Breast epithelium (tissue), 4 donors: ENCODE measurements at regions not wholly inside any gene's neighbourhood (a gene's known extent, or its start where the extent isn't known, plus 50 kb on each side); places are given as distances from the start of the nearest gene placed in this dataset.

Source experiments
- DNase-seq, 2 donors: peaks; one replicate each; pipeline ENCODE4 v3.0.0-alpha.2; 2019; ENCODE audit warnings: low spot score in 2 of 2
- H3K27ac ChIP-seq, 2 donors: fragments of 200-600 bp; sonication (generic) in 1 of 2; one replicate each; pipeline ENCODE4 v1.5.1; 2016 to 2019; ENCODE audit warnings: mild to moderate bottlenecking in 1 of 2
- H3K27me3 ChIP-seq, 2 donors: fragments of 200-600 bp; sonication (generic) in 1 of 2; one replicate each; pipeline versions ENCODE4 v1.5.1 to v1.6.0; 2017 to 2019; ENCODE audit warnings: control low read depth in 1 of 2, mild to moderate bottlenecking in 1 of 2
- H3K36me3 ChIP-seq: fragments of 200-600 bp; one replicate; pipeline ENCODE4 v1.5.1; 2019
- H3K4me1 ChIP-seq, 2 donors: fragments of 200-600 bp; sonication (generic); one replicate each; pipeline ENCODE4 v1.5.1; 2016 to 2019; ENCODE audit warnings: control low read depth in 1 of 2
- H3K4me3 ChIP-seq, 3 donors: fragments of 200-600 bp; sonication (generic); 1 replicate in 2 of 3; 2 replicates in 1 of 3; pipeline ENCODE4 v1.5.1; 2016 to 2019; ENCODE audit warnings: mild to moderate bottlenecking in 3 of 3, moderate library complexity in 2 of 3
- H3K9me3 ChIP-seq, 2 donors: fragments of 200-600 bp; sonication (generic) in 1 of 2; one replicate each; pipeline ENCODE4 v1.5.1; 2016 to 2019; ENCODE audit warnings: control low read depth in 1 of 2
- CTCF ChIP-seq, 3 donors: fragments of 450-650 bp; IDR thresholded peaks; one replicate each; pipeline ENCODE4 v1.5.1; 2016 to 2017; ENCODE audit warnings: antibody characterized with exemption in 3 of 3, mild to moderate bottlenecking in 3 of 3, moderate library complexity in 3 of 3
- POLR2A ChIP-seq: fragments of 450-650 bp; IDR thresholded peaks from one replicate; pipeline ENCODE4 v1.6.1; 2016; ENCODE audit warnings: antibody characterized with exemption, mild to moderate bottlenecking, moderate library complexity
- POLR2AphosphoS5 ChIP-seq, 3 donors: sonication (generic); formaldehyde crosslinking; IDR thresholded peaks; one replicate each; pipeline ENCODE4 v1.6.1; 2017; ENCODE audit warnings: antibody characterized with exemption in 3 of 3
- intact Hi-C: fragments of 100-400 bp; cut with DNase I; formaldehyde crosslinking; loops from one replicate; pipeline ENCODE4 v1.15.1; 2023; ENCODE audit warnings: low total_unique reads

GRCh38 chr4:156309031-156309430 is 355.4 kb upstream of the CTSO start:
- Histone ChIP-seq H3K4me1 (no peaks in the 10 kb centered on the region), H3K9me3 (no peaks in the 10 kb centered on the region), H3K4me3 (no peak overlapping the region), H3K27ac (no peak overlapping the region), H3K27me3 (no peaks in the 10 kb centered on the region), H3K36me3 (no peaks in the 10 kb centered on the region)
- TF ChIP-seq POLR2A = no peak
- no peak for TF ChIP-seq CTCF (IDR thresholded peaks at IDR 0.05)
- TF ChIP-seq POLR2AphosphoS5 (IDR thresholded peaks at IDR 0.05) = no peak
- intact Hi-C loops = no loop called here
- DNase-seq = no peak

DNA sequence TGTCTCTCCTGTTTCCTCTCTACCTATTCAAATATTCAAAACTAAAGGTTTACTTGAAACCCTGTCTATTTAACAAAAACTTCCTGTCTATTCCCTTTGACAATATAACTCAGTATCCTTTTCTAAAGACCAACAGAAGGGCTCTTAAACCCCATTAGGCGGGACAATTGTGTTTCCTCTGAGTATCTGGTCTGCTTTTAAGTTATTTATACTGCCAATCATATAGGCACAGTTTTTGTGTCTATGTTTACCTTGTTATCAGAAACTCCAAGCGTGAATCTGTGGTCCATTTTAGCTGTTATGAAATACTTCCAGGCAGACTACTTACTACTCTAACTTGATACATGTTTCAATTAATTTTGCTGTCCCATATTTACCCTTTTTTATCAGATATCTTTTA is 350.0 kb upstream of the CTSO start:
- Histone ChIP-seq H3K4me3 (no peak overlapping the region), H3K9me3 (no peaks in the 10 kb centered on the region), H3K36me3 (no peaks in the 10 kb centered on the region), H3K27ac (no peak overlapping the region), H3K4me1 (no peaks in the 10 kb centered on the region), H3K27me3 (no peaks in the 10 kb centered on the region)
- TF ChIP-seq CTCF (IDR thresholded peaks at IDR 0.05) (no peak), POLR2AphosphoS5 (IDR thresholded peaks at IDR 0.05) (no peak), POLR2A (no peak)
- no peak for DNase-seq
- intact Hi-C loops = no loop called here

DNA sequence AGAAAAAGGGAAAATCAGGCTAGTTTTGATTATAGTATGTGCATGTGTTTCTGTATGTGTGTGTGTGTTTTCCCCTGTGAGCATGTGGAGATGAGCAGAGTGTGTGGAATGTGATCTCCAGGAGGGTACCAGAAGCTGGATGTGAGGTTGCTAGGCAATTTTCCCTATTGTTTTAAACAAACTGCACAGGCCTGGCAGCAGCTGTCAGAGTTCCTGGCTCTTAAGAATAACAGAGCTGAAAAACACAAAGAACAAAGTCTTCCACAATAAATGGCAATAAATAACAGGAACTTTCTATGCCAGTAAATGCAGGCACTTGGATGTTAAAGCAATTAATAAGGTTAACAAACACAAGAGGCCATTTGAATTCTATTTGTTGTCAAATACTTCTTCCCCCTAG is 344.6 kb upstream of the CTSO start:
- DNase-seq = no peak

GRCh38 chr4:156295676-156296195 is 342.1 kb upstream of the CTSO start:
- Histone ChIP-seq H3K27me3 (no peaks in the 10 kb centered on the region), H3K36me3 (no peaks in the 10 kb centered on the region), H3K4me1 (no peaks in the 10 kb centered on the region), H3K9me3 (no peaks in the 10 kb centered on the region), H3K4me3 (no peak overlapping the region), H3K27ac (no peak overlapping the region)
- TF ChIP-seq POLR2AphosphoS5 (IDR thresholded peaks at IDR 0.05) (no peak), POLR2A (no peak), CTCF (IDR thresholded peaks at IDR 0.05) (no peak)
- no peak for DNase-seq
- intact Hi-C loops = no loop called here

More for the DNA sequence above, 344.6 kb upstream of the CTSO start:
- Histone ChIP-seq H3K27me3 (no peaks in the 10 kb centered on the region), H3K4me3 (no peak overlapping the region), H3K27ac (no peak overlapping the region), H3K9me3 (no peaks in the 10 kb centered on the region), H3K36me3 (no peaks in the 10 kb centered on the region), H3K4me1 (no peaks in the 10 kb centered on the region)
- intact Hi-C loops = no loop called here
- TF ChIP-seq POLR2AphosphoS5 (IDR thresholded peaks at IDR 0.05) (no peak), CTCF (IDR thresholded peaks at IDR 0.05) (no peak), POLR2A (no peak)

- no peak overlapping the region for H3K4me3 ChIP-seq
- no peaks in the 10 kb centered on the region for H3K9me3 ChIP-seq
- no peak for DNase-seq
- TF ChIP-seq POLR2A (no peak), POLR2AphosphoS5 (IDR thresholded peaks at IDR 0.05) (no peak), CTCF (IDR thresholded peaks at IDR 0.05) (no peak)
- H3K27me3 ChIP-seq = no peaks in the 10 kb centered on the region
- no peaks in the 10 kb centered on the region for H3K36me3 ChIP-seq
- intact Hi-C loops = no loop called here
- no peak overlapping the region for H3K27ac ChIP-seq
- no peaks in the 10 kb centered on the region for H3K4me1 ChIP-seq
Observed at GRCh38 chr4:156294577-156294976, 340.9 kb upstream of the CTSO start.
